ENCODE measurements at regions not wholly inside any gene's neighbourhood (a gene's known extent, or its start where the extent isn't known, plus 50 kb on each side); places are given as distances from the start of the nearest gene placed in this dataset.
"Not testable (repeated sequence)": the region's sequence is repeated elsewhere in the genome, so short reads cannot be mapped to it uniquely, and the experiment has no call there.

DNA sequence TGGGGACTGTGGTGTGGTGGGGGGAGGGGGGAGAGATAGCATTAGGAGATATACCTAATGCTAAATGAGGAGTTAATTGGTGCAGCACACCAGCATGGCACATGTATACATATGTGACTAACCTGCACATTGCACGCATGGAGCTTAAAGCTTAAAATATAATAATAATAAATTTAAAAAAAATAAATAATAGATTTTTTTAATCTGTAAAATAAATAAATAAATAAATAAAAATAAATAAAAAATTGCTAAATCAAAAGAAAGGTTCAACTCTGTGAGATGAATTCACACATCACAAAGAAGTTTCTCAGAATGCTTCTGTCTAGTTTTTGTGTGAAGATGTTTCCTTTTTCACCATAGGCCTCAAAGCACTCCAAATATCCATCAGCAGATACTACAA, 1793.7 kb downstream of the UQCRFS1 start:
- not testable (repeated sequence) for DNase-seq; H3K36me3 Mint-ChIP-seq (ENCODE audit: insufficient read depth); H3K27me3 Mint-ChIP-seq; ATAC-seq (replicated peaks); H3K27ac Mint-ChIP-seq; H3K4me1 Mint-ChIP-seq (ENCODE audit: low read depth in 2 of 2); H3K4me3 Mint-ChIP-seq
- H3K9me3 Mint-ChIP-seq: peaks cover 10 to 17% of the 10 kb centered on the region in 2 donors

DNA sequence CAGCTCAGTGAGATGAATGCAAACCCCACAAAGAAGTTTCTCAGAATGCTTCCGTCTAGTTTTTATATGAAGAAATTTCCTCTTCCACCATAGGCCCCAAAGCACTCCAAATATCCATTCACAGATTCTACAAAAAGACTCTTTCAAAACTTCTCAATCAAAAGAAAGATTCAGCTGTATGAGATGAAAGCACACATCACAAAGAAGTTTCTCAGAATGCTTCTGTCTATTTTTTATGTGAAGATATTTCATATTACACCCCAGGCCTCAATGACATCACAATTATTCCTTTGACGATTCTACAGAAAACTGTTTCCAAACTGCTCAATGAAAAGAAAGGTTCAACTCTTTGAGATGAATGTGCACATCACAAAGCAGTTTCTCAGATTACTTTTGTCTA, 1819.4 kb downstream of the UQCRFS1 start:
- Mint-ChIP-seq H3K4me1 (ENCODE audit: low read depth in 2 of 2) (no peaks in the 10 kb centered on the region), H3K27me3 (no peaks in the 10 kb centered on the region), H3K27ac (no peak overlapping the region), H3K9me3 (peaks cover 32 to 75% of the 10 kb centered on the region in 2 donors), H3K36me3 (ENCODE audit: insufficient read depth) (no peaks in the 10 kb centered on the region), H3K4me3 (no peak overlapping the region)
- no peak for DNase-seq
- ATAC-seq (replicated peaks): no peak

DNA sequence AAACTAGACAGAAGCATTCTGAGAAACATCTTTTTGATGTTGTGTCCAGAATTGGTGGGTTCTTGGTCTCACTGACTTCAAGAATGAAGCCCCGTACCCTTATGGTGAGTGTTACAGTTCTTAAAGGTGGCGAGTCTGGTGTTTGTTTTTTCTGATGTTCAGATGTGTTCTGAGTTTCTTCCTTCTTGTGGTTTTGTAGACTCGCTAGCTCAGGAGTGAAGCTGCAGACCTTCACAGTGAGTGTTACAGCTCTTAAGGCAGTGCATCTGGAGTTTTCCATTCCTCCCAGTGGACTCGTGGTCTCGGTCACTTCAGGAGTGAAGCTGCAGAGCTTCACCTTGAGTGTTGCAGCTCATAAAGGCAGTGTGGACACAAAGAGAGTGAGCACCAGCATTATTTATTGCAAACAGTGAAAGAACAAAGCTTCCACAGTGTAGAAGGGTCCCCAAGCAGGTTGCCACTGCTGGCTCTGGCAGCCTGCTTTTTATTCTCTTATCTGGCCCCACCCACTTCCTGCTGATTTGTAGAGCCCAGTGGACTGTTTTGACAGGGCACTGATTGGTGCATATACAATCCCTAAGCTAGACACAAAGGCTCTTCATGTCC, 1820.8 kb downstream of the UQCRFS1 start:
- no peaks in the 10 kb centered on the region for H3K4me1 Mint-ChIP-seq (ENCODE audit: low read depth in 2 of 2)
- ATAC-seq (replicated peaks): no peak
- no peaks in the 10 kb centered on the region for H3K27me3 Mint-ChIP-seq
- peaks cover 36 to 76% of the 10 kb centered on the region in 2 donors for H3K9me3 Mint-ChIP-seq
- DNase-seq: no peak
- no peaks in the 10 kb centered on the region for H3K36me3 Mint-ChIP-seq (ENCODE audit: insufficient read depth)
- no peak overlapping the region for H3K27ac Mint-ChIP-seq
- H3K4me3 Mint-ChIP-seq: no peak overlapping the region

DNA sequence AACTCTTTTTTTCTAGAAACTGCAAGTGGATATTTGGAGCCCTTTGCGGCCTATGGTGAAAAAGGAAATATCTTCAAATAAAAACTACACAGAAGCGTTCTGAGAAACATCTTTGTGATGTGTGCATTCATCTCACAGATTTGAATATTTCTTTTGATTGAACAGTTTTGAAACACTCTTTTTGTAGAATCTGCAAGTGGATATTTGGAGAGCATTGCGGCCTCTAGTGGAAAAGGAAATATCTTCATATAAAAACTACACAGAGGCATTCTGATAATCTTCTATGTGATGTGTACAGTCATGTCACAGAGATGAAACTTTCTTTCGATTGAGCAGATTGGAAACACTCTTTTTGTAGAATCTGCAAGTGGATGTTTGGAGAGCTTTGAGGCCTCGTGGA, 1833.6 kb downstream of the UQCRFS1 start:
- H3K9me3 Mint-ChIP-seq: peaks cover 11 to 53% of the 10 kb centered on the region in 2 donors
- DNase-seq; H3K4me1 Mint-ChIP-seq (ENCODE audit: low read depth in 2 of 2); ATAC-seq (replicated peaks); H3K36me3 Mint-ChIP-seq (ENCODE audit: insufficient read depth); H3K4me3 Mint-ChIP-seq; H3K27me3 Mint-ChIP-seq; H3K27ac Mint-ChIP-seq: not testable (repeated sequence)

- H3K27ac Mint-ChIP-seq; H3K27me3 Mint-ChIP-seq; ATAC-seq (replicated peaks); DNase-seq; H3K4me1 Mint-ChIP-seq (ENCODE audit: low read depth in 2 of 2); H3K4me3 Mint-ChIP-seq; H3K36me3 Mint-ChIP-seq (ENCODE audit: insufficient read depth): not testable (repeated sequence)
- H3K9me3 Mint-ChIP-seq: peaks cover 21 to 68% of the 10 kb centered on the region in 2 donors
Measured at GRCh38 chr19:27369603-27370002, 1843.3 kb downstream of the UQCRFS1 start.

DNA sequence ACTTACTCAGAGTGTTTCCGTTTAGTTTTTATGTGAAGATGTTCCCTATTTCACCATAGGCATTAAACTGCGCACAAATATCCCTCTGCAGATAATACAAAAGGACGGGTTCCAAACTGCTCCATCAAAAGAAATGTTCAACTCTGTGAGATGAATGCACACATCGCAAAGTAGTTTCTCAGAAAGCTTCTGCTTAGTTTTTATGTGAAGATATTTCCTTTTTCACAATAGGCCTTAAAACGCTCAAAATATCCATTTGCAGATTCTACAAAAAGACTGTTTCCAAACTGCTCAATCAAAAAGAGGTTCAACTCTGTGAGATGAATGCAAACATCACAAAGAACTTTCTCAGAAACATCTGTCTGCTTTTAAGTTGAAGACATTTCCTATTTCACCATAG, 1850.5 kb downstream of the UQCRFS1 start:
- not testable (repeated sequence) for H3K27me3 Mint-ChIP-seq; H3K36me3 Mint-ChIP-seq (ENCODE audit: insufficient read depth); H3K4me3 Mint-ChIP-seq; ATAC-seq (replicated peaks); DNase-seq; H3K4me1 Mint-ChIP-seq (ENCODE audit: low read depth in 2 of 2); H3K27ac Mint-ChIP-seq
- H3K9me3 Mint-ChIP-seq: peaks cover 30 to 87% of the 10 kb centered on the region in 2 donors

- H3K9me3 Mint-ChIP-seq: peaks cover 44 to 93% of the 10 kb centered on the region in 2 donors
- not testable (repeated sequence) for ATAC-seq (replicated peaks)
Measured at GRCh38 chr19:27355581-27355980, 1857.4 kb downstream of the UQCRFS1 start.

More at GRCh38 chr19:27355581-27355980, 1857.4 kb downstream of the UQCRFS1 start:
- H3K27ac Mint-ChIP-seq; H3K36me3 Mint-ChIP-seq (ENCODE audit: insufficient read depth); DNase-seq; H3K27me3 Mint-ChIP-seq; H3K4me1 Mint-ChIP-seq (ENCODE audit: low read depth in 2 of 2); H3K4me3 Mint-ChIP-seq: not testable (repeated sequence)
